ENCODE measurements at regions not wholly inside any gene's neighbourhood (a gene's known extent, or its start where the extent isn't known, plus 50 kb on each side); places are given as distances from the start of the nearest gene placed in this dataset.

DNA sequence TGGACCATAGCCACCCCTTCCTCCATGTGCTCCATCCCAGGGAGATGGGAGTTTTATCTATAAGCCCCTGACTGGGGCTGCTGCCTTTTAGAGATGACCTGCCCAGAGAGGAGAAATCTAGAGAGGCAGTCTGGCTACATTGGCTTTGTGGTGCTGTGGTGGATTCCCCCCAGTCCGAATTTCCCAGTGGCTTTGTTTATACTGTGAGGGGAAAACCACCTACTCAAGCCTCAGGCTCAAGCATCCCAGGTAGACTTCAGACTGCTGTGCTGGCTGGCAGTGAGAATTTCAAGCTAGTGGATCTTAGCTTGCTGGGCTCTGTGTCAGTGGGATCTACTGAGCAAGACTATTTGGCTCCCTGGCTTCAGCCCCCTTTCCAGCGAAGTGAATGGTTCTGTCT is 1195.7 kb upstream of the PCDH20 start:
- TF ChIP-seq, protein P1, sequence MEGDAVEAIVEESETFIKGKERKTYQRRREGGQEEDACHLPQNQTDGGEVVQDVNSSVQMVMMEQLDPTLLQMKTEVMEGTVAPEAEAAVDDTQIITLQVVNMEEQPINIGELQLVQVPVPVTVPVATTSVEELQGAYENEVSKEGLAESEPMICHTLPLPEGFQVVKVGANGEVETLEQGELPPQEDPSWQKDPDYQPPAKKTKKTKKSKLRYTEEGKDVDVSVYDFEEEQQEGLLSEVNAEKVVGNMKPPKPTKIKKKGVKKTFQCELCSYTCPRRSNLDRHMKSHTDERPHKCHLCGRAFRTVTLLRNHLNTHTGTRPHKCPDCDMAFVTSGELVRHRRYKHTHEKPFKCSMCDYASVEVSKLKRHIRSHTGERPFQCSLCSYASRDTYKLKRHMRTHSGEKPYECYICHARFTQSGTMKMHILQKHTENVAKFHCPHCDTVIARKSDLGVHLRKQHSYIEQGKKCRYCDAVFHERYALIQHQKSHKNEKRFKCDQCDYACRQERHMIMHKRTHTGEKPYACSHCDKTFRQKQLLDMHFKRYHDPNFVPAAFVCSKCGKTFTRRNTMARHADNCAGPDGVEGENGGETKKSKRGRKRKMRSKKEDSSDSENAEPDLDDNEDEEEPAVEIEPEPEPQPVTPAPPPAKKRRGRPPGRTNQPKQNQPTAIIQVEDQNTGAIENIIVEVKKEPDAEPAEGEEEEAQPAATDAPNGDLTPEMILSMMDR (IDR thresholded peaks at IDR 0.05; ENCODE audit: low read length) = no peak
- no peak for TF ChIP-seq EZH2 (optimal IDR thresholded peaks at IDR 0.05; ENCODE audit: low read depth, low read length)
- no peak for TF ChIP-seq EZH2phosphoT487 (IDR thresholded peaks at IDR 0.05; ENCODE audit: low read length)
- no peaks in the 10 kb centered on the region for H3K9me2 ChIP-seq (replicated peaks; ENCODE audit: insufficient read depth, low read length)
- H3K9ac ChIP-seq (ENCODE audit: low read length) = no peak overlapping the region
- DNase-seq = no peak
- no peak overlapping the region for H2AFZ ChIP-seq (ENCODE audit: low read length)
- no peaks in the 10 kb centered on the region for H3F3A ChIP-seq (ENCODE audit: insufficient read depth, low read length)
- H3K27me3 ChIP-seq (replicated peaks; ENCODE audit: insufficient read depth, low read length) = no peaks in the 10 kb centered on the region
- H3K9me3 ChIP-seq (replicated peaks; ENCODE audit: insufficient read depth, low read length) = no peaks in the 10 kb centered on the region
- no peaks in the 10 kb centered on the region for H3K4me1 ChIP-seq (ENCODE audit: low read length)
- no peak overlapping the region for H3K27ac ChIP-seq (ENCODE audit: low read length)
- no peaks in the 10 kb centered on the region for H4K20me1 ChIP-seq (ENCODE audit: insufficient read depth, low read length)
- H3K4me2 ChIP-seq (ENCODE audit: low read depth, low read length) = no peak overlapping the region
- H3K36me3 ChIP-seq (replicated peaks; ENCODE audit: insufficient read depth, low read length) = no peaks in the 10 kb centered on the region
- H3K4me3 ChIP-seq (ENCODE audit: low read length) = no peak overlapping the region
- H3K79me2 ChIP-seq (ENCODE audit: low read length) = no peaks in the 10 kb centered on the region

DNA sequence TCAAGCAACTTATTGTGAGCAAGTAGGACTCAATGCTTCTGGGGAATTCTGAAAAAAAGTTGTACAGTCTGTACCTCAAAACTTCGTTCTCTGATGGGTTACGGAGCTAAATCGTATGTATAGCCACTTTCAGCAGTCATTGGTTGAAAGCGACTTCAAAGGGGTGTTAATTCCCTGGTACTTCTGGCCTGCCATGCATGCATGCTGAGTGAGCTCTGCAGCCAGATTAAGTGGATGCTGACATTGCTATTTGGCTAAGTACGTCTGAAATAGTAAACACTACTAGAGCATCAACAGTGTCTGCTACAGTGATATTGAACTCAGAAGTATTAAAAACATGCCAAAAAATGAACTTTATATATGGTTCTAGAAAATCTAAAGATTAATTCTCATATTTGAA is 1183.1 kb upstream of the PCDH20 start:
- no peak for DNase-seq
- H3K9me3 ChIP-seq (replicated peaks; ENCODE audit: insufficient read depth, low read length) = no peaks in the 10 kb centered on the region
- no peak for TF ChIP-seq EZH2 (optimal IDR thresholded peaks at IDR 0.05; ENCODE audit: low read depth, low read length)
- TF ChIP-seq EZH2phosphoT487 (IDR thresholded peaks at IDR 0.05; ENCODE audit: low read length) = no peak
- TF ChIP-seq, protein P1 (IDR thresholded peaks at IDR 0.05; ENCODE audit: low read length) = no peak
- H3K79me2 ChIP-seq (ENCODE audit: low read length) = no peaks in the 10 kb centered on the region
- no peaks in the 10 kb centered on the region for H3K27me3 ChIP-seq (replicated peaks; ENCODE audit: insufficient read depth, low read length)
- H3K4me3 ChIP-seq (ENCODE audit: low read length) = no peak overlapping the region
- H3F3A ChIP-seq (ENCODE audit: insufficient read depth, low read length) = no peaks in the 10 kb centered on the region
- no peak overlapping the region for H2AFZ ChIP-seq (ENCODE audit: low read length)
- H3K36me3 ChIP-seq (replicated peaks; ENCODE audit: insufficient read depth, low read length) = no peaks in the 10 kb centered on the region
- no peak overlapping the region for H3K9ac ChIP-seq (ENCODE audit: low read length)
- H3K9me2 ChIP-seq (replicated peaks; ENCODE audit: insufficient read depth, low read length) = no peaks in the 10 kb centered on the region
- H3K4me1 ChIP-seq (ENCODE audit: low read length) = no peaks in the 10 kb centered on the region
- H4K20me1 ChIP-seq (ENCODE audit: insufficient read depth, low read length) = no peaks in the 10 kb centered on the region
- H3K4me2 ChIP-seq (ENCODE audit: low read depth, low read length) = no peak overlapping the region
- H3K27ac ChIP-seq (ENCODE audit: low read length) = no peak overlapping the region

DNA sequence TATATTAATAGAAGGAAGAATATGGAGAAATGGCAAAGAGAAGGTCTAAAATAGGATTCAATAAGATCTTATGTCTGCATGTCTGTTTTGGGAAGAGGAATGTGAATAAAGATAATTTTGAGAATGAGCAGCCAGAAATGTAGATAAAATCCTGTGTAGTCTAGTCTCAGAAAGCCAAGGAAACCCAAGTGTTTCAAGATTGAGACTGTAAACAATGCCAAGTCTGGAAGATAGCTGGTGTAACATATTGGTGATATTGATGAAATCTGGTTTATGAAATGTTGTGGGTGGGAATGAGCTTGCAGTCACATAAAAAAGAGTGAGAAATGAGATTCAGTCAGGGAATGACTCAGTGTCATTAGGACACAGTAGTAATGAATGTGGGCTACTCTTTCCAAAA is 1180.3 kb upstream of the PCDH20 start:
- Histone ChIP-seq H3F3A (ENCODE audit: insufficient read depth, low read length) (no peaks in the 10 kb centered on the region), H2AFZ (ENCODE audit: low read length) (no peak overlapping the region), H3K27me3 (replicated peaks; ENCODE audit: insufficient read depth, low read length) (no peaks in the 10 kb centered on the region), H3K4me2 (ENCODE audit: low read depth, low read length) (no peak overlapping the region), H3K9me2 (replicated peaks; ENCODE audit: insufficient read depth, low read length) (no peaks in the 10 kb centered on the region), H4K20me1 (ENCODE audit: insufficient read depth, low read length) (no peaks in the 10 kb centered on the region), H3K4me3 (ENCODE audit: low read length) (no peak overlapping the region), H3K4me1 (ENCODE audit: low read length) (no peaks in the 10 kb centered on the region), H3K9me3 (replicated peaks; ENCODE audit: insufficient read depth, low read length) (no peaks in the 10 kb centered on the region), H3K9ac (ENCODE audit: low read length) (no peak overlapping the region), H3K27ac (ENCODE audit: low read length) (no peak overlapping the region), H3K79me2 (ENCODE audit: low read length) (no peaks in the 10 kb centered on the region), H3K36me3 (replicated peaks; ENCODE audit: insufficient read depth, low read length) (no peaks in the 10 kb centered on the region)
- no peak for DNase-seq
- TF ChIP-seq EZH2phosphoT487 (IDR thresholded peaks at IDR 0.05; ENCODE audit: low read length) (no peak), EZH2 (optimal IDR thresholded peaks at IDR 0.05; ENCODE audit: low read depth, low read length) (no peak)
- TF ChIP-seq, protein P1 (IDR thresholded peaks at IDR 0.05; ENCODE audit: low read length) = no peak

Measured in MM.1S (cell line).